ENCODE measurements at regions not wholly inside any gene's neighbourhood (a gene's known extent, or its start where the extent isn't known, plus 50 kb on each side); places are given as distances from the start of the nearest gene placed in this dataset.

- CTCF ChIA-PET = interaction anchor here (0.8 to 1.3 kb wide), 3 partner anchors 12 to 39 kb away, joined by 3 read pairs; no protein-coding TSS in a partner anchor
- no peak for DNase-seq (ENCODE audit: extremely low spot score)
- POLR2A ChIA-PET = no interaction called here
- TF ChIP-seq CTCF (IDR thresholded peaks at IDR 0.05; ENCODE audit: control extremely low read depth, extremely low read depth, low read depth, missing control alignments) = no peak
Measured at GRCh38 chr5:124596595-124597421, 149.6 kb downstream of the ZNF608 start.

GRCh38 chr5:124593952-124594351, 152.5 kb downstream of the ZNF608 start:
- ChIA-PET CTCF (no interaction called here), POLR2A (no interaction called here)
- no peak for DNase-seq (ENCODE audit: extremely low spot score)
- no peak for TF ChIP-seq CTCF (IDR thresholded peaks at IDR 0.05; ENCODE audit: control extremely low read depth, extremely low read depth, low read depth, missing control alignments)

DNA sequence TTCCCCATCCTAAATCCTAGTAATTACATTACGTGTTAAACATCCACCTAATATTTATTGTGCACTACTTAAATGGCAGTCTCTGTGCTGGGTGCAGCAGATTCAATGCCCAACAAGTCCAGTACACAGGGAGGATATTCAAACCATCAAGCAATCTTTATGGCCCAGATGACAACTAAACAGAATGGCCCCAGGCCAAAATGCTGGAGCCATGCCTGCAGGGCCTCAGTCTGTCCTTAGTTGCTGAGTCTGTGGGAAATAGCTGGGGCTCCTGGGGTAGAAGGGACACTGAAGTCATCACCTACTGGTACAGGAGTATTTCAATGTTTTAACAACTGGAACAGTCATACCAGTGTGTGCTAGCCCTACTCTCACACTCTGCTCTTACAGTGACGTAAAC, 153.5 kb downstream of the ZNF608 start:
- POLR2A ChIA-PET = interaction anchor here (0.6 kb wide), 1 partner anchor 289 kb away, joined by 3 read pairs; no protein-coding TSS in a partner anchor
- no peak for TF ChIP-seq CTCF (IDR thresholded peaks at IDR 0.05; ENCODE audit: control extremely low read depth, extremely low read depth, low read depth, missing control alignments)
- CTCF ChIA-PET = no interaction called here
- DNase-seq (ENCODE audit: extremely low spot score) = no peak

DNA sequence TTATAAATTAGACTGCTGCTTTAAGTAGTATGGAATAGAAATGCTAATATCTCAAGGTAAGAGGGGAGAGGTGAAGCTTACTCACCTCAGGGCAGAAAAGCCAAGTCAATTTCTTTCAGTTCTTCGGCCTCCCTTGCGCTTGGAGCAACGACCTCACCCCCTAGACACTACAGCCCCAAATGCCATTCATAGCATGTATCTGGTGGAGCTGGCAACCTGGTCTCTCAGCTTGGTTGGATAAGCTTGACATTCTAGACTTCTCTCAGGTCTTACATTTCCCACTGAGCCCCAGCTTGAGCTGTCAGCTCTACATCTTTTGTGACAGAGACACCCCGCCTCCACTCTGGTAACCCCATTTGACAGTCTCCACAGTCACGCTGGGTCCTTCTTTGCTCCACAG, 154.9 kb downstream of the ZNF608 start:
- no peak for TF ChIP-seq CTCF (IDR thresholded peaks at IDR 0.05; ENCODE audit: control extremely low read depth, extremely low read depth, low read depth, missing control alignments)
- POLR2A ChIA-PET = no interaction called here
- CTCF ChIA-PET = no interaction called here
- DNase-seq (ENCODE audit: extremely low spot score) = no peak

- no peak for DNase-seq (ENCODE audit: extremely low spot score)
- no peak for TF ChIP-seq CTCF (IDR thresholded peaks at IDR 0.05; ENCODE audit: control extremely low read depth, extremely low read depth, low read depth, missing control alignments)
- ChIA-PET POLR2A (no interaction called here), CTCF (no interaction called here)
Measured at GRCh38 chr5:124590686-124591085, 155.8 kb downstream of the ZNF608 start.

DNA sequence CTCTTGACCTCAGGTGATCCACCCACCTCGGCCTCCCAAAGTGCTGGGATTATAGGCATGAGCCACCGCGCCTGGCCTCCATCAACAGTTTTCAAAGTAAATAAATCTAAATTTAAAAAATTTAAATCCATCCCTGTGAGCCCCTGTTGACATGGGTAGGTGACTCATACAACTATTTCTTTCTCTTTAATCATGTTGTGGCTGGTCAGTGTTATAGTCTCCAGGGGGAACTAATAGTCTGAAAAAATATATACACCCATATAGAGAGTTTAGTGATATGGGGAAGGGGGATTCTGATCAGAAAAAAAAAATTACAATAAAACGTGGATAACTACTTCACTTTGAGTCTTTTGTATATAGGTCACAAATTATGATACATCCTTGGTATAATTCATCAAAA, 159.2 kb downstream of the ZNF608 start:
- CTCF ChIA-PET = interaction anchor here (1.2 to 1.7 kb wide), 2 partner anchors 12 to 13 kb away, joined by 3 to 4 read pairs; no protein-coding TSS in a partner anchor
- no peak for DNase-seq (ENCODE audit: extremely low spot score)
- POLR2A ChIA-PET = no interaction called here
- TF ChIP-seq CTCF (IDR thresholded peaks at IDR 0.05; ENCODE audit: control extremely low read depth, extremely low read depth, low read depth, missing control alignments) = no peak
